ENCODE measurements at regions not wholly inside any gene's neighbourhood (a gene's known extent, or its start where the extent isn't known, plus 50 kb on each side); places are given as distances from the start of the nearest gene placed in this dataset.

DNA sequence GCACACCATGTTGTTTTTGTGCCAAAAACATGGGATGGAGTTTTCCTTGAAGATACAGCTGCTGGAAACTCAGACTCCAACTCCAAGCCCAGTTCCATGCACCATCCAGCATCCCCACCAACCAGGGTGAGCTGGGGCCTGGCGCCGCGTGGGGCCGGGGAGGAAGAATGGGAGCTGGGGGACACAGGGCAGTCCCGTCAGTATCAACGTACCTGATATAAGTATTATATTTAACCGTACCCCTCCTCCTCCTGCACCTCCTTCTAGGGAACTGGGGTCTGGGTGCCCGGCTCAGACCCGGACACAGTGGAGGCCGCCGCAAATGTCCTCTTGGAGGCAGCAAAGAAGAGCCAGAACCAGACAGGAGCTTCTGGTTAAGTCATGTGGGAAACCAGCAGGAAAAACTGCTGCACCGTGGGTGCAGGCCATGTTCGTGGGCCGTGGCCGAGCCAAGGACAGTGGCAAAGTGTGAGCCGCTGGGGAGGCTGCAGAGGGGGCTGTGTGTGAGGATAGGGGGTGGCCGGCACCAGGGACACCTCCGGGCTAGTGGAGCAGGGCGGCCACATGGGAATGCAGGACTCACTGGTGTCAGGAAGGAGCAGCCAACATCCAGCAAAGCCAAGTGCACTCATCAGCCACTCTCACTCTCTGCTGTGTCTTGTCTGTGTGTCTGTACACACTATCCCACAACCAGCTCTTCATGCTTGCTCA is 112.6 kb downstream of the TMEM18 start:
- no peak for DNase-seq
- H2AFZ ChIP-seq (ENCODE audit: low read depth) = no peak overlapping the region
- H3K4me2 ChIP-seq = no peak overlapping the region
- POLR2A ChIA-PET = no interaction called here
- no peak overlapping the region for H3K9ac ChIP-seq
- H3K79me2 ChIP-seq (ENCODE audit: insufficient read depth) = no peaks in the 10 kb centered on the region
- no peaks in the 10 kb centered on the region for H3K27me3 ChIP-seq (ENCODE audit: insufficient read depth)
- H3K9me3 ChIP-seq = no peaks in the 10 kb centered on the region
- no peaks in the 10 kb centered on the region for H3F3A ChIP-seq (replicated peaks; ENCODE audit: insufficient read depth)
- TF ChIP-seq EZH2phosphoT487 (IDR thresholded peaks at IDR 0.05; ENCODE audit: borderline replicate concordance, low read depth) = no peak
- H3K4me3 ChIP-seq (ENCODE audit: low read depth in 2 of 2, low read length in 1 of 2) = no peak overlapping the region
- no peak overlapping the region for H3K27ac ChIP-seq (ENCODE audit: low read depth in 2 of 2, low read length in 1 of 2)
- CTCF ChIA-PET = interaction anchor here (0.8 to 6.5 kb wide), 6 partner anchors 9 to 72 kb away, joined by 3 to 58 read pairs (median 4); no protein-coding TSS in a partner anchor
- H3K9me2 ChIP-seq = no peaks in the 10 kb centered on the region
- H4K20me1 ChIP-seq (ENCODE audit: insufficient read depth) = no peaks in the 10 kb centered on the region
- H3K4me1 ChIP-seq (ENCODE audit: control insufficient read depth in 1 of 2, insufficient read depth in 2 of 2, low read depth in 1 of 2, low read length in 1 of 2) = peaks cover 0 to 34% of the 10 kb centered on the region in 2 experiments; a peak in 2 of 4 replicates
- H3K36me3 ChIP-seq (replicated peaks in 1 of 2; ENCODE audit: control insufficient read depth in 1 of 2, insufficient read depth in 2 of 2, low read length in 1 of 2) = no peaks in the 10 kb centered on the region
- 55% methylated on average over 19 of the region's 19 CpGs for whole genome bisulfite sequencing (ENCODE audit: low lambda C conversion rate)

DNA sequence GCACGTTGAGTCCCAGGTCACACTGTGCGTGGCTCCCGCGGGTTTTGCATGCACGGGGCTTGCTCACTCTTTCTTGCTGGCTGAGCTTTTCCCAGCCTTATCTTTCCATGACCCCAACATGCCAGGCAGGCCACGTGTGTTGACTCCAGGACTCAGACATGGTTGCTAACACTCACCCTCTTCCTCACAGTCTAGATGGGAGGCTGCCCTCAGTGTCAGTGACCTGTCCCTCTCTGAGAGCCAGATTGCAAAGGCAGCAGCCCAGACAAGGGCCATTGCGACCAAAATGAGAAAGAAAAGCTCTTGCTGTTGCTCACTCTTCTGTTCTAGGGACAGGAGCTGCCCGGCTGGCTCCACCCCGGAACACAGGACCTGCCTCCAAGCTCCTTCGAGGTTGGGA is 113.7 kb downstream of the TMEM18 start:
- no peaks in the 10 kb centered on the region for H3K36me3 ChIP-seq (replicated peaks in 1 of 2; ENCODE audit: control insufficient read depth in 1 of 2, insufficient read depth in 2 of 2, low read length in 1 of 2)
- no peaks in the 10 kb centered on the region for H3K27me3 ChIP-seq (ENCODE audit: insufficient read depth)
- ChIA-PET POLR2A (no interaction called here), CTCF (interaction anchor here (0.7 to 2.4 kb wide), 5 partner anchors 9 to 72 kb away, joined by 3 to 7 read pairs (median 3); no protein-coding TSS in a partner anchor)
- no peak overlapping the region for H3K9ac ChIP-seq
- 37% methylated on average over 10 of the region's 10 CpGs for WGBS (ENCODE audit: low lambda C conversion rate)
- H3K4me3 ChIP-seq (ENCODE audit: low read depth in 2 of 2, low read length in 1 of 2) = no peak overlapping the region
- no peaks in the 10 kb centered on the region for H4K20me1 ChIP-seq (ENCODE audit: insufficient read depth)
- H3K4me2 ChIP-seq = no peak overlapping the region
- H3F3A ChIP-seq (replicated peaks; ENCODE audit: insufficient read depth) = no peaks in the 10 kb centered on the region
- no peak overlapping the region for H3K27ac ChIP-seq (ENCODE audit: low read depth in 2 of 2, low read length in 1 of 2)
- H2AFZ ChIP-seq (ENCODE audit: low read depth) = no peak overlapping the region
- H3K79me2 ChIP-seq (ENCODE audit: insufficient read depth) = no peaks in the 10 kb centered on the region
- no peaks in the 10 kb centered on the region for H3K9me3 ChIP-seq
- peaks cover 0 to 23% of the 10 kb centered on the region in 2 experiments; a peak in 2 of 4 replicates for H3K4me1 ChIP-seq (ENCODE audit: control insufficient read depth in 1 of 2, insufficient read depth in 2 of 2, low read depth in 1 of 2, low read length in 1 of 2)
- TF ChIP-seq POLR2AphosphoS5 (IDR thresholded peaks at IDR 0.05; ENCODE audit: low read depth, low read length) (no peak), JUND (IDR thresholded peaks at IDR 0.05) (no peak), EP300 (IDR thresholded peaks at IDR 0.05; ENCODE audit: borderline replicate concordance in 1 of 2, low read depth in 1 of 2, low read length in 1 of 2) (no peak), PBX3 (IDR thresholded peaks at IDR 0.05) (no peak), NRF1 (IDR thresholded peaks at IDR 0.05; ENCODE audit: low read depth, low read length) (no peak), TEAD4 (IDR thresholded peaks at IDR 0.05; ENCODE audit: borderline replicate concordance, insufficient read depth) (no peak), ELF1 (IDR thresholded peaks at IDR 0.05) (no peak), MAX (IDR thresholded peaks at IDR 0.05; ENCODE audit: low read depth) (no peak), RXRA (IDR thresholded peaks at IDR 0.05; ENCODE audit: borderline replicate concordance, low read depth) (no peak), GABPA (IDR thresholded peaks at IDR 0.05; ENCODE audit: low read depth) (no peak), SMC3 (IDR thresholded peaks at IDR 0.05; ENCODE audit: low read depth, low read length) (no peak), MXI1 (IDR thresholded peaks at IDR 0.05; ENCODE audit: low read depth, low read length) (no peak), FOSL2 (IDR thresholded peaks at IDR 0.05; ENCODE audit: borderline replicate concordance, low read depth) (no peak), CTCF (IDR thresholded peaks at IDR 0.05) (no peak), GATA2 (CRISPR knock-in tag; IDR thresholded peaks at IDR 0.05) (no peak)
- TF ChIP-seq, protein P1, sequence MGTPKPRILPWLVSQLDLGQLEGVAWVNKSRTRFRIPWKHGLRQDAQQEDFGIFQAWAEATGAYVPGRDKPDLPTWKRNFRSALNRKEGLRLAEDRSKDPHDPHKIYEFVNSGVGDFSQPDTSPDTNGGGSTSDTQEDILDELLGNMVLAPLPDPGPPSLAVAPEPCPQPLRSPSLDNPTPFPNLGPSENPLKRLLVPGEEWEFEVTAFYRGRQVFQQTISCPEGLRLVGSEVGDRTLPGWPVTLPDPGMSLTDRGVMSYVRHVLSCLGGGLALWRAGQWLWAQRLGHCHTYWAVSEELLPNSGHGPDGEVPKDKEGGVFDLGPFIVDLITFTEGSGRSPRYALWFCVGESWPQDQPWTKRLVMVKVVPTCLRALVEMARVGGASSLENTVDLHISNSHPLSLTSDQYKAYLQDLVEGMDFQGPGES (IDR thresholded peaks at IDR 0.05; ENCODE audit: low read depth, low read length) = no peak
- TF ChIP-seq, protein P2, sequence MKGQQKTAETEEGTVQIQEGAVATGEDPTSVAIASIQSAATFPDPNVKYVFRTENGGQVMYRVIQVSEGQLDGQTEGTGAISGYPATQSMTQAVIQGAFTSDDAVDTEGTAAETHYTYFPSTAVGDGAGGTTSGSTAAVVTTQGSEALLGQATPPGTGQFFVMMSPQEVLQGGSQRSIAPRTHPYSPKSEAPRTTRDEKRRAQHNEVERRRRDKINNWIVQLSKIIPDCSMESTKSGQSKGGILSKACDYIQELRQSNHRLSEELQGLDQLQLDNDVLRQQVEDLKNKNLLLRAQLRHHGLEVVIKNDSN (IDR thresholded peaks at IDR 0.05; ENCODE audit: borderline replicate concordance, low read depth) = no peak
- TF ChIP-seq, protein P3, sequence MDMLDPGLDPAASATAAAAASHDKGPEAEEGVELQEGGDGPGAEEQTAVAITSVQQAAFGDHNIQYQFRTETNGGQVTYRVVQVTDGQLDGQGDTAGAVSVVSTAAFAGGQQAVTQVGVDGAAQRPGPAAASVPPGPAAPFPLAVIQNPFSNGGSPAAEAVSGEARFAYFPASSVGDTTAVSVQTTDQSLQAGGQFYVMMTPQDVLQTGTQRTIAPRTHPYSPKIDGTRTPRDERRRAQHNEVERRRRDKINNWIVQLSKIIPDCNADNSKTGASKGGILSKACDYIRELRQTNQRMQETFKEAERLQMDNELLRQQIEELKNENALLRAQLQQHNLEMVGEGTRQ (IDR thresholded peaks at IDR 0.05; ENCODE audit: borderline replicate concordance, low read depth, low read length) = no peak
- no peak for DNase-seq
- H3K9me2 ChIP-seq = no peaks in the 10 kb centered on the region
